Retinal pigment epithelial cell (primary cell): ENCODE measurements at regions not wholly inside any gene's neighbourhood (a gene's known extent, or its start where the extent isn't known, plus 50 kb on each side); places are given as distances from the start of the nearest gene placed in this dataset.

ENCODE experiments used
- DNase-seq: peaks from one replicate; pipeline ENCODE4 v3.0.0-alpha.2; 2010; ENCODE audit warnings: low read depth
- H3K4me3 ChIP-seq: 2 replicates; pipeline ENCODE4 v1.5.1; 2011; ENCODE audit warnings: mild to moderate bottlenecking, low read length, control low read depth, moderate library complexity
- CTCF ChIP-seq: conservative IDR thresholded peaks from 2 replicates; pipeline ENCODE4 v1.5.1; 2011; ENCODE audit warnings: low read depth, low read length, control low read depth, inconsistent platforms

- peak; percentile 97 for DNase-seq
- H3K4me3 ChIP-seq = no peak overlapping the region
- TF ChIP-seq CTCF = no peak
These were observed 217.1 kb upstream of the SMIM31 start for GRCh38 chr4:164536814-164537213.

- no peak for DNase-seq
- H3K4me3 ChIP-seq = no peak overlapping the region
- no peak for TF ChIP-seq CTCF
These were observed 215.8 kb upstream of the SMIM31 start for GRCh38 chr4:164538097-164538496.

GRCh38 chr4:164540987-164541386 lies 212.9 kb upstream of the SMIM31 start:
- TF ChIP-seq CTCF = no peak
- DNase-seq = no peak
- no peak overlapping the region for H3K4me3 ChIP-seq

- no peak for DNase-seq
- no peak overlapping the region for H3K4me3 ChIP-seq
- no peak for TF ChIP-seq CTCF
These were observed 211.5 kb upstream of the SMIM31 start for GRCh38 chr4:164542431-164542830.

- DNase-seq = no peak
- no peak for TF ChIP-seq CTCF
These were observed 202.8 kb upstream of the SMIM31 start for GRCh38 chr4:164550989-164551712.

GRCh38 chr4:164551713-164552040 lies 202.3 kb upstream of the SMIM31 start:
- DNase-seq = no peak
- no peak overlapping the region for H3K4me3 ChIP-seq
- no peak for TF ChIP-seq CTCF

More at GRCh38 chr4:164550989-164551712, 202.8 kb upstream of the SMIM31 start:
- no peak overlapping the region for H3K4me3 ChIP-seq

GRCh38 chr4:164571593-164572390 lies 182.1 kb upstream of the SMIM31 start:
- no peak for DNase-seq
- no peak overlapping the region for H3K4me3 ChIP-seq
- TF ChIP-seq CTCF = no peak
